ENCODE measurements at regions not wholly inside any gene's neighbourhood (a gene's known extent, or its start where the extent isn't known, plus 50 kb on each side); places are given as distances from the start of the nearest gene placed in this dataset.

- peaks cover 2% of the 10 kb centered on the region for H3K9me3 ChIP-seq (replicated peaks; ENCODE audit: control insufficient read depth, low read depth, low read length)
- H3K4me3 ChIP-seq (ENCODE audit: low read length), result no peak overlapping the region
- no peaks in the 10 kb centered on the region for H3K27me3 ChIP-seq (ENCODE audit: control insufficient read depth, insufficient read depth, low read length)
- no peak for DNase-seq
- no peaks in the 10 kb centered on the region for H3K36me3 ChIP-seq (ENCODE audit: control insufficient read depth, insufficient read depth, low read length)
- no peak overlapping the region for H3K27ac ChIP-seq (ENCODE audit: low read length)
- H3K4me1 ChIP-seq (ENCODE audit: control insufficient read depth, insufficient read depth, low read length), result no peaks in the 10 kb centered on the region
Measured at GRCh38 chr10:36126076-36126475, 484.0 kb upstream of the FZD8 start.

- Histone ChIP-seq H3K36me3 (ENCODE audit: control insufficient read depth, insufficient read depth, low read length) (no peaks in the 10 kb centered on the region), H3K27me3 (ENCODE audit: control insufficient read depth, insufficient read depth, low read length) (no peaks in the 10 kb centered on the region), H3K9me3 (replicated peaks; ENCODE audit: control insufficient read depth, low read depth, low read length) (no peaks in the 10 kb centered on the region), H3K27ac (ENCODE audit: low read length) (no peak overlapping the region), H3K4me3 (ENCODE audit: low read length) (no peak overlapping the region), H3K4me1 (ENCODE audit: control insufficient read depth, insufficient read depth, low read length) (peaks cover 11% of the 10 kb centered on the region)
- no CpG with 5 or more reads among the region's 5 CpGs for WGBS (ENCODE audit: insufficient coverage)
- DNase-seq, result peak; percentile 76
Measured at GRCh38 chr10:36119455-36119854, 477.4 kb upstream of the FZD8 start.

- no peaks in the 10 kb centered on the region for H3K36me3 ChIP-seq (ENCODE audit: control insufficient read depth, insufficient read depth, low read length)
- H3K27me3 ChIP-seq (ENCODE audit: control insufficient read depth, insufficient read depth, low read length), result no peaks in the 10 kb centered on the region
- H3K27ac ChIP-seq (ENCODE audit: low read length), result peak overlapping the region; percentile 49
- WGBS (ENCODE audit: insufficient coverage), result no CpG with 5 or more reads among the region's 7 CpGs
- peaks cover 11% of the 10 kb centered on the region for H3K4me1 ChIP-seq (ENCODE audit: control insufficient read depth, insufficient read depth, low read length)
- H3K4me3 ChIP-seq (ENCODE audit: low read length), result no peak overlapping the region
- peak; percentile 76 for DNase-seq
- H3K9me3 ChIP-seq (replicated peaks; ENCODE audit: control insufficient read depth, low read depth, low read length), result no peaks in the 10 kb centered on the region
Measured at GRCh38 chr10:36118314-36118713, 476.2 kb upstream of the FZD8 start.

GRCh38 chr10:36117890-36118289, 475.8 kb upstream of the FZD8 start:
- DNase-seq, result no peak
- Histone ChIP-seq H3K9me3 (replicated peaks; ENCODE audit: control insufficient read depth, low read depth, low read length) (no peaks in the 10 kb centered on the region), H3K27me3 (ENCODE audit: control insufficient read depth, insufficient read depth, low read length) (no peaks in the 10 kb centered on the region), H3K27ac (ENCODE audit: low read length) (peak overlapping the region; percentile 72), H3K36me3 (ENCODE audit: control insufficient read depth, insufficient read depth, low read length) (no peaks in the 10 kb centered on the region), H3K4me1 (ENCODE audit: control insufficient read depth, insufficient read depth, low read length) (peaks cover 11% of the 10 kb centered on the region), H3K4me3 (ENCODE audit: low read length) (no peak overlapping the region)
- WGBS (ENCODE audit: insufficient coverage), result no CpG with 5 or more reads among the region's 4 CpGs

- Histone ChIP-seq H3K9me3 (replicated peaks; ENCODE audit: control insufficient read depth, low read depth, low read length) (no peaks in the 10 kb centered on the region), H3K4me1 (ENCODE audit: control insufficient read depth, insufficient read depth, low read length) (peaks cover 11% of the 10 kb centered on the region), H3K27ac (ENCODE audit: low read length) (peak overlapping the region; percentile 81), H3K4me3 (ENCODE audit: low read length) (no peak overlapping the region), H3K27me3 (ENCODE audit: control insufficient read depth, insufficient read depth, low read length) (no peaks in the 10 kb centered on the region), H3K36me3 (ENCODE audit: control insufficient read depth, insufficient read depth, low read length) (no peaks in the 10 kb centered on the region)
- DNase-seq, result no peak
- WGBS (ENCODE audit: insufficient coverage), result no CpG with 5 or more reads among the region's 5 CpGs
Measured at GRCh38 chr10:36117231-36117630, 475.1 kb upstream of the FZD8 start.

GRCh38 chr10:36116731-36117130, 474.6 kb upstream of the FZD8 start:
- Histone ChIP-seq H3K9me3 (replicated peaks; ENCODE audit: control insufficient read depth, low read depth, low read length) (no peaks in the 10 kb centered on the region), H3K36me3 (ENCODE audit: control insufficient read depth, insufficient read depth, low read length) (no peaks in the 10 kb centered on the region), H3K27ac (ENCODE audit: low read length) (peak overlapping the region; percentile 81), H3K4me1 (ENCODE audit: control insufficient read depth, insufficient read depth, low read length) (peaks cover 11% of the 10 kb centered on the region), H3K4me3 (ENCODE audit: low read length) (no peak overlapping the region), H3K27me3 (ENCODE audit: control insufficient read depth, insufficient read depth, low read length) (no peaks in the 10 kb centered on the region)
- WGBS (ENCODE audit: insufficient coverage), result 7% methylated on average over 3 of the region's 6 CpGs
- DNase-seq, result peak; percentile 91

- 60% methylated on average over 1 of the region's 2 CpGs for WGBS (ENCODE audit: insufficient coverage)
- peak overlapping the region; percentile 81 for H3K27ac ChIP-seq (ENCODE audit: low read length)
- DNase-seq, result no peak
Measured at GRCh38 chr10:36116040-36116439, 473.9 kb upstream of the FZD8 start.

GRCh38 chr10:36115364-36115763, 473.3 kb upstream of the FZD8 start:
- peaks cover 11% of the 10 kb centered on the region for H3K4me1 ChIP-seq (ENCODE audit: control insufficient read depth, insufficient read depth, low read length)
- no peak for DNase-seq
- no peaks in the 10 kb centered on the region for H3K9me3 ChIP-seq (replicated peaks; ENCODE audit: control insufficient read depth, low read depth, low read length)
- no peaks in the 10 kb centered on the region for H3K36me3 ChIP-seq (ENCODE audit: control insufficient read depth, insufficient read depth, low read length)
- H3K4me3 ChIP-seq (ENCODE audit: low read length), result no peak overlapping the region
- no peaks in the 10 kb centered on the region for H3K27me3 ChIP-seq (ENCODE audit: control insufficient read depth, insufficient read depth, low read length)
- peak overlapping the region; percentile 53 for H3K27ac ChIP-seq (ENCODE audit: low read length)
- WGBS (ENCODE audit: insufficient coverage), result no CpG with 5 or more reads among the region's 1 CpG

More at GRCh38 chr10:36116040-36116439, 473.9 kb upstream of the FZD8 start:
- H3K9me3 ChIP-seq (replicated peaks; ENCODE audit: control insufficient read depth, low read depth, low read length), result no peaks in the 10 kb centered on the region
- peaks cover 11% of the 10 kb centered on the region for H3K4me1 ChIP-seq (ENCODE audit: control insufficient read depth, insufficient read depth, low read length)
- no peak overlapping the region for H3K4me3 ChIP-seq (ENCODE audit: low read length)
- no peaks in the 10 kb centered on the region for H3K36me3 ChIP-seq (ENCODE audit: control insufficient read depth, insufficient read depth, low read length)
- no peaks in the 10 kb centered on the region for H3K27me3 ChIP-seq (ENCODE audit: control insufficient read depth, insufficient read depth, low read length)

GRCh38 chr10:36114913-36115312, 472.8 kb upstream of the FZD8 start:
- no CpG with 5 or more reads among the region's 1 CpG for WGBS (ENCODE audit: insufficient coverage)
- DNase-seq, result no peak
- Histone ChIP-seq H3K4me3 (ENCODE audit: low read length) (no peak overlapping the region), H3K27me3 (ENCODE audit: control insufficient read depth, insufficient read depth, low read length) (no peaks in the 10 kb centered on the region), H3K27ac (ENCODE audit: low read length) (peak overlapping the region; percentile 32), H3K36me3 (ENCODE audit: control insufficient read depth, insufficient read depth, low read length) (no peaks in the 10 kb centered on the region), H3K9me3 (replicated peaks; ENCODE audit: control insufficient read depth, low read depth, low read length) (no peaks in the 10 kb centered on the region), H3K4me1 (ENCODE audit: control insufficient read depth, insufficient read depth, low read length) (peaks cover 11% of the 10 kb centered on the region)

GRCh38 chr10:36114141-36114540, 472.0 kb upstream of the FZD8 start:
- WGBS (ENCODE audit: insufficient coverage), result 78% methylated on average over 1 of the region's 1 CpG
- Histone ChIP-seq H3K4me3 (ENCODE audit: low read length) (no peak overlapping the region), H3K36me3 (ENCODE audit: control insufficient read depth, insufficient read depth, low read length) (no peaks in the 10 kb centered on the region), H3K27ac (ENCODE audit: low read length) (no peak overlapping the region), H3K4me1 (ENCODE audit: control insufficient read depth, insufficient read depth, low read length) (peaks cover 11% of the 10 kb centered on the region), H3K27me3 (ENCODE audit: control insufficient read depth, insufficient read depth, low read length) (no peaks in the 10 kb centered on the region), H3K9me3 (replicated peaks; ENCODE audit: control insufficient read depth, low read depth, low read length) (no peaks in the 10 kb centered on the region)
- no peak for DNase-seq

GRCh38 chr10:36111676-36112075, 469.6 kb upstream of the FZD8 start:
- Histone ChIP-seq H3K4me3 (ENCODE audit: low read length) (no peak overlapping the region), H3K27ac (ENCODE audit: low read length) (no peak overlapping the region), H3K27me3 (ENCODE audit: control insufficient read depth, insufficient read depth, low read length) (no peaks in the 10 kb centered on the region), H3K4me1 (ENCODE audit: control insufficient read depth, insufficient read depth, low read length) (peaks cover 3% of the 10 kb centered on the region), H3K36me3 (ENCODE audit: control insufficient read depth, insufficient read depth, low read length) (no peaks in the 10 kb centered on the region), H3K9me3 (replicated peaks; ENCODE audit: control insufficient read depth, low read depth, low read length) (no peaks in the 10 kb centered on the region)
- DNase-seq, result no peak
- WGBS (ENCODE audit: insufficient coverage), result 67% methylated on average over 1 of the region's 2 CpGs

Data from muscle of leg (tissue), 3 donors.